ENCODE measurements at regions not wholly inside any gene's neighbourhood (a gene's known extent, or its start where the extent isn't known, plus 50 kb on each side); places are given as distances from the start of the nearest gene placed in this dataset.
A peak's percentile ranks its signal among the peaks of the same experiment; 100 is the strongest.
"Not testable (repeated sequence)": the region's sequence is repeated elsewhere in the genome, so short reads cannot be mapped to it uniquely, and the experiment has no call there.

DNA sequence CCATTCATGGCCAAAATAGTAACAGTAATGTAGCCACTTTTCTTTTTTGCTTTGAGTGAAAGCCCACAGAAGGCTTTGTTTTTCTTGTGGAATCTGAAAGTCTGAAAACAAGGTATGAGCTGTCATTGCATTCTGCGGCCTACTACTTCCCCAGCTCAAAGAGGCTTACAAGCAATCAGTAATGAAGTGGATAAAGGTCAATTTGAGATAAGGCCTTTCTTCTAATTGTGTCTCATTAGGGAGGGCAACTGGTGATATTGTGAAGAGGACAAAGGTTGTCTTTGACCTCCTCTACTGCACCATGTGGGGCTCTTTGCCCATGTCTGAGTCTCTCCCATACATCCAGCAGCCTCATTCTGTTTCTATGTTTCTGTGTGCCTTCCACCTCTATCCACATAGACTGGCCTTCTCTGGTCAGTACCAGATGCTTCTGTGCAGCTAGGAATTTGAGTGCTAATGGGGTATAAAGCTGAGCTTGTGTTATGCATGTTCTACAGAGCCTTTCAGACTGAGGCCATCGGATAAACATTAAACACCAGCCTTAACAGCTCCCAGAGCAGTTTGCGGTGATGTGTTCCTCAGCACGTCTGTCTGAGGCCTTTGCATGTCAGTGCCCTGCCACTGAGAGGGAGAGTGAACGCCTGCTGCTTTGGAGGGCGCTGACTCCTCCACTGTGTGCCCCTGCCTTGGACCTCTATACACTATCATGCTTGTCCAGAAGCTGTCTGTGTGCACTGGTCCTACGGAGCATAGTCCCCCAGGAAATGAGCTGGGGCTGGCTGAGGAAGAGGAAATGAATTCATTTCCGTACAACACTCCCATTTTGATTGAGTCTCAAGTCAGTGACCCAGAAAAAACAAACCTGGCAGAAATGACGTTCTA is 80.2 kb downstream of the SH2D1A start:
- DNase-seq, result no peak

DNA sequence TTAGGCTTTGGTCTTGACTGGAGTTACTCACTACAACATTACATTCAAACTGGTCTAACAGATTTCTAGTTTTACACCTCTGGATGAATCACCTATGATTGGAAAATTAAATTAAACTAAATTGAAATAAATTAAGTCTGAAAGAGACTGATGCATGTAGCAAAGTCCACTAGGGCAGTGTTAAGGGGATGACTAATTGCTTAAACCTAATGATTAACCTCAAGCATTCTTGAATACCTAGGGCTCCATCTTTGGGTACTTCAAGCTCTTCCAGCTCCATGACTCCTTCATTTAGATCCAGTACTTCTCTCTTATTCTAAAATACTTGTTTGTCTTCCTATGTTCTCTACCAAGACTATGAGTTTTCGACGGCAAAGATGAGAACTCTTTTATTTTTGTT is 86.8 kb downstream of the SH2D1A start:
- no peak for DNase-seq

GRCh38 chrX:124435616-124436015 is 89.3 kb downstream of the SH2D1A start:
- no peak for DNase-seq

DNA sequence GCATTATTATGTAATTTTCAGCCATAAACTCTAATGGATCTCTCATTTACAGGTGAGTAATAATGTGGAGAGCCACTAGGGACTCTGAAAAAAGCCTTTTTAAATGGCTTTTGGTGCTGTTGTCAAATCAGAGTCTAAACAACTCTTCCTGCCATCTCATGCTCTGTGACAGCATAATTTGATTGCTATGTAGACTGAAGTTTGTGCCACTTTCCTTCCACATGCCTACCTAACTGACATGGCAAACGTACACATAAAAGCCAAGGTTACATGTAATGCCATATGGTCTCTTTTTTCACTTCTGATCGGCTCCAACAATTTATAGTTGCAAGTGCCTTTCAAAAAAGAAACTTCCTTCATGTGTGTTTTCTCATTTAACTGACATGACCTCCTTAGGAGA is 94.3 kb downstream of the SH2D1A start:
- no peak for DNase-seq

- no peak for DNase-seq
Measured at GRCh38 chrX:124441971-124442590, 95.7 kb downstream of the SH2D1A start.

- DNase-seq, result no peak
Measured at GRCh38 chrX:124455966-124456365, 109.6 kb downstream of the SH2D1A start.

GRCh38 chrX:124459851-124460250 is 113.5 kb downstream of the SH2D1A start:
- DNase-seq, result not testable (repeated sequence)

- no peak for DNase-seq
Measured at GRCh38 chrX:124462931-124463330, 116.6 kb downstream of the SH2D1A start.

GRCh38 chrX:124467202-124467601 is 120.8 kb downstream of the SH2D1A start:
- DNase-seq, result no peak

DNA sequence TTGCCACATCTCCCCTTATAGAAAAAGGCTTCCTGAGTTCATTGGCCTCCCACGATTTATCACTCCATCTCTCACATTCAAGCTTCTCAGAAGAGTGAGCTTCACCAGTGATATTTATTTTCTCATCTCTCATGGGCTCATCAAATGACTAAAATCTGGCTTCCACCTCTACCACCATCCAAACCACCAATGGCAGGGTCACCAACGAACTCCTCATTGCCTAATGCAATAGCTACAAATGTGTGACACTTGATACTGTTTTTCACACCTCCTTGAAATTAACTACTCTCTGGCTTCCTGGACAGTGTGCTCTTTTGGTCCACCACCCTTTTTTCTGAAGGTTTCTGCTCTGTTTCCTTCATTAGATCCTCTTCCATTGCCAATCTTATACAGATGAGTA is 129.0 kb downstream of the SH2D1A start:
- DNase-seq, result no peak

- no peak for DNase-seq
Measured at GRCh38 chrX:124476562-124476961, 130.2 kb downstream of the SH2D1A start.

GRCh38 chrX:124478046-124478445 is 131.7 kb downstream of the SH2D1A start:
- DNase-seq, result no peak

- DNase-seq, result no peak
Measured at GRCh38 chrX:124488412-124489161, 142.2 kb downstream of the SH2D1A start.

GRCh38 chrX:124493984-124494383 is 147.6 kb downstream of the SH2D1A start:
- no peak for DNase-seq

GRCh38 chrX:124497386-124497785 is 151.0 kb downstream of the SH2D1A start:
- DNase-seq, result no peak

DNA sequence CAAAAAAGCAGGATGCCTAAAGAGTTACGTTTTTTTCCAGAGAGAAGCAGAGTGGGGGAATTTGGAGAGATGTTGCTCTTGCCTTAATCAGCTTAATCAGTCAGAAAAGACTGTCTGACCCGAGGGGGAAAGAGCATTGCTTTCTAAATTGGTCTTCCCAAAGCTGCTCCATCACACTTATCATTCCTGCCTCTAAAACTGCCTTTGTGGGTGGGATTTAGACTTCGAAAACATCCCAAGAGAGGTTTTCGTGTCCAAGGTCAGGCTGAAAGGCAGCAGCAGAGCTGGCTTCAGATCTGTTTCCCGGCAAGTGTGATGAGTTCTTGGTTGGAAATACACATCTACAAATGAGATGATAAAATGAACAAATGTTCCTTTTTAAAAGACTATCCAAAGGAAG is 155.2 kb downstream of the SH2D1A start:
- DNase-seq, result peak; percentile 72

DNA sequence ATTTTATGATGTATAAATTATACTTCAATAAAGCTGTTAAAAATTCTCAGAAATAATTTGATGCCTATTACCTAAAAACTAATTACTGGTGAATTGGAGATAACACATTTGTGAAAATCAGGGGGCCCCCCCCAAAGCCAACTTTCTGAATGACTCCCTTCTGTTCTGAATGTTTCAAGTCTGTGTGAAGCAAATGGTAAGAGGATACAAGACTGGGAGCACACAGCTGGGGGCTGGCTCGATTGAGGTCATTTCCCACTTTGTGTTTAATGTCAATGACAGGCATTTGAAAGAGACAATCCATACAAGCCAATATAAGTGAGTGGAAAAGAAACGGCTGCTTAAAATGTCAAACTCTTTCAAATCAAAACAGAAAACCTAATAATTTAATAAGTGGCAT is 155.8 kb downstream of the SH2D1A start:
- DNase-seq, result no peak

- no peak for DNase-seq
Measured at GRCh38 chrX:124502599-124502998, 156.2 kb downstream of the SH2D1A start.

DNA sequence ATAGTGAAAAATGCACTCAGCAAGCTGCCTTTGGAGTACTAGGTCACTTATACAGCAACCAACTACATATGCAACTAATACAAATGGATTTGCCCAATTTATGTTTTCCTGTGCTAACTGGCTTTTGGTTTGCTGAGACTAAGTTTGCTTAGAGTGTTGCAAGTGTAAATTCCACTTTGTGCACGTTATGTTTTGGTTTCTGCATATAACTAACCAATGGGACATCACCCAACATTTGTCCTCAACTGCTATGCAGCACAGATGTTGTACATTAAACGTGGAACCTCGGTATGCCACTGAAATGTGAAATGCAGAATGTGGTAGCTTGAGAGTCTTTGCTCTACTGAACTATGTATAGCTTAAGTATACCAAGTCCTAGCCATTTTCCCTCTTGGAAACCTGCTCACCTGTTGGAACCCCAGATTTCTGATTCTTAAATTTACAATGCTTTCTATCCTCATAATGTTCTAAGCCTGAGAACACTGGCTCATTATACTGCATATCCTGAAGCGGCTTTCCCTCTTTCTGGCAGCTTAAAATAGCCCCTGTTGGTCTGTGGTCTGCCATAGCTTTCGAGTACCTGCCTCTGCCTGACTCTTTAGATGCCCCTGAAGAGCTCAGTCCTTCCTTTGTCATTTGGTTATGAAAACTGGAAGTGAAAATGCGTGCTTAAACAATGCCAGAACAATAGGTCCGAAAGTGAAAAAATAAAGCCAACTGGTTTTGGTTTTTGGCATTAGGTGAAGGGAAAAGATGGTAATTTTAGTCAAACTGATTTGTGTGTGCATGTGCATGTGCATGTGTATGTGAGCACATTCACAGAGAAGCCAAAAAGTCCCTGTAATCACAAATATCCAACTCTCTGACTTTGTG is 158.0 kb downstream of the SH2D1A start:
- DNase-seq, result no peak

DNA sequence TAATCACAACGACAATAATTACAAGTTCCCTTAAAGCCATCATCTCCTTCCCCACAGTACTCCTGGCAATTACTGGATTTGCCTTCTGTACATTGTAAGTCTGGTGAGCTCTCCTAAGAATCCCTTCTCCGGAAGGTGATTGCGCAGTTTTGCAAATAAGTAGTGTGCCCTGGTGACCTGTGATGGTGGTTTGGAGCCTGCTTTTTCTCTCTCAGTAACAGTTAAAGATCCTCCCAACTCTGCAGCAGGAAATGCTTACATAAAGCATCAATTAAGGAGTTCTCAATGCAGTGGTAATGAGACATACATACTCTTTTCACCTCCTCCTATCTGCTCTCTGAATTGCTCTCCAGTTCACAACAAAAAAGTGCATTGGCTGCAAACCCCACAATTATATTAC is 159.7 kb downstream of the SH2D1A start:
- DNase-seq, result peak; percentile 52

DNA sequence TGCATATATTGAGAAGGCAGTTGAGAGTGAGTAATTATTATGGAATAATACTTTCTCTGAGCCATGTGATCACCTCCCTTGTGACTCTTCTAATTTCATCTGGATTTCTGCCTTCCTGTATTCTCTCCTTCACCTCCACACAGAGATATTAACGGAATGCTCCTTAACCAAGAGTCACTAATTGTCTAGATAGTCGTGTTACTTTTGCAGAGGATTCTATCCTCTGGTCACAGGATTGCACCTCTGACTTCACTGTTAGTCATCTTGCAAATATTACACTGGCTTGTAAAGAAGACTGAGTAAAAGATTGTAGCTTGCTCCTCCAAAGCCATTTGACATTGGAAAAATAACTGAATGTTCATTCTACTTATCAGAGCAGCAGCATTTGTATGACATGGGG is 160.9 kb downstream of the SH2D1A start:
- DNase-seq, result no peak

DNA sequence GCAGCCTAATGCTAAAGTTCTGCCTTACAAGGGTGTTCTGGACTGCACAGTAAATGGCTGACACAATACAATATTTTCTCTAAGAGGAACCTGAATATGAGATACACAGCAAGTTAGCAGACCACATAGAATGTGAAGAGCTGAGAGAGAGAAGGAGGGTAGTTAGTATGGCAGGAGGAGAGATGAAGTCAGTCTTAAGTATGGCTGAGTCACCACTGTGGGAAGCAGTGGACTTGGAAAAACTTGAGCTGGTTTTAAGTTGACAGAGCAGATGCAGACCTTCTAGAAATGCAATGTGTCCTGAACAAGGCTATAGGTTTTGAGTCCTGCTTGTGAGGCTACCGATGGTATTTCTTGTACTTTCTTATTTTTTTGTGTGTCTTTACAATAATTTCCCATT is 172.5 kb downstream of the SH2D1A start:
- peak; percentile 55 for DNase-seq

GRCh38 chrX:124524852-124525251 is 178.5 kb downstream of the SH2D1A start:
- no peak for DNase-seq
